Skeletal muscle tissue (tissue), 3 donors: ENCODE measurements at regions not wholly inside any gene's neighbourhood (a gene's known extent, or its start where the extent isn't known, plus 50 kb on each side); places are given as distances from the start of the nearest gene placed in this dataset.

Experiments
- H3K27ac ChIP-seq: one replicate; pipeline ENCODE4 v1.7.0; 2013; ENCODE audit warnings: mild to moderate bottlenecking, low read depth, low read length, inconsistent platforms
- H3K27me3 ChIP-seq, 3 donors: one replicate each; pipeline ENCODE4 v1.7.0; 2013; ENCODE audit warnings: low read length in 3 of 3; ENCODE audit not compliant: control insufficient read depth in 3 of 3, insufficient read depth in 3 of 3
- H3K36me3 ChIP-seq, 3 donors: one replicate each; pipeline ENCODE4 v1.7.0; 2013; ENCODE audit warnings: low read length in 3 of 3; ENCODE audit not compliant: control insufficient read depth in 3 of 3, insufficient read depth in 3 of 3
- H3K4me1 ChIP-seq, 3 donors: one replicate each; pipeline ENCODE4 v1.7.0; 2013; ENCODE audit warnings: low read length in 3 of 3, mild to moderate bottlenecking in 3 of 3; ENCODE audit not compliant: control insufficient read depth in 3 of 3, insufficient read depth in 3 of 3
- H3K4me3 ChIP-seq, 3 donors: one replicate each; pipeline ENCODE4 v1.7.0; 2013; ENCODE audit warnings: low read length in 3 of 3
- H3K9ac ChIP-seq, 3 donors: one replicate each; pipeline ENCODE4 v1.7.0; 2013; ENCODE audit warnings: low read length in 3 of 3, mild to moderate bottlenecking in 3 of 3, moderate library complexity in 2 of 3, low read depth in 1 of 3
- H3K9me3 ChIP-seq, 3 donors: one replicate each; pipeline ENCODE4 v1.7.0; 2013; ENCODE audit warnings: low read length in 3 of 3; ENCODE audit not compliant: control insufficient read depth in 3 of 3
- donor health status: Osteomylitis.

DNA sequence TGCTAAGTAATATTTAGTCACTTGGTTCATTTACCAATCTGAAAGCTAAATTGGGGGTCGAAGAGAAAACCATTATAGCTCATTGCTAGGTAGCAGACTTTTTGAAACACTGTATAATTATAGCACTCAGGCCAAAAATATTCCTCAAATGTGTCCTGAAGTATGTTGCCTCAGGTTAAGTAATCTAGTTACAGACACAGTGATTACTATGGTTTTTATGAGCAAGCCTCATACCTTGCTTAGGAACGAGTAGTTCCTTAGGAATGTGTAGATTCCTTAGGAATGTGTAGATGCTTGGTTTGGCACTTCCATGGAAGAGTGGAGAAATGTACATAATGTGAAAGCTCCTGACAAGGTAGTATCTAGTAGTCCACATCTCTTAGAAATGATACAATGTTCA, 387.5 kb downstream of the LMO7 start:
- Histone ChIP-seq H3K9me3 (no peaks in the 10 kb centered on the region), H3K4me3 (no peak overlapping the region), H3K27me3 (no peaks in the 10 kb centered on the region), H3K36me3 (no peaks in the 10 kb centered on the region), H3K9ac (no peak overlapping the region), H3K4me1 (no peaks in the 10 kb centered on the region), H3K27ac (no peak overlapping the region)

DNA sequence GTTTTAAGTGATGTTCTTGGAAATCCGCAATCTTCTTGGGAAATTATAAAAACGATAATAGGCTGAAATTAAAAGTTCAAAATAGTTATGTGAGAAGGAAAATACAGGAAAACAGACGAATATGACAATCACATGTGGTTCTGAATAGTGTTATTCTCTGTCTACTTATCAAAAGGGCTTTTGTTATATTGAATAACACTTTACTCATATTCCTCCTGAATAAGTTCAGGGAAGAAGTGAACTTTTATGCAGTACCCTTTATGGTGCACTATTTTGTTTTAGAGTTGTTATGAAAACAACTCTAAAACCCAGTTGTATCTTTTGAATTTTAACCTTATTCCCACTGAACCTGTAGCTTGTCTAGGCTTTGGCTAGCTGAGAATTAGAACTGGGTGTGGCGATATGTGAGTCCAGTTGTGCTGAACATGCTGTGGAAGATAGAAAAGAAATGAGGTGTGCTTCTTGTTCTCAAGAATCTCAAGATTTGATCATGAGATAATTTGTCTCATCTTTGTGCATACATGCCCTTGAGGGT, 384.4 kb downstream of the LMO7 start:
- Histone ChIP-seq H3K27ac (no peak overlapping the region), H3K9me3 (no peaks in the 10 kb centered on the region), H3K27me3 (no peaks in the 10 kb centered on the region), H3K4me1 (no peaks in the 10 kb centered on the region), H3K4me3 (no peak overlapping the region), H3K36me3 (no peaks in the 10 kb centered on the region), H3K9ac (no peak overlapping the region)

DNA sequence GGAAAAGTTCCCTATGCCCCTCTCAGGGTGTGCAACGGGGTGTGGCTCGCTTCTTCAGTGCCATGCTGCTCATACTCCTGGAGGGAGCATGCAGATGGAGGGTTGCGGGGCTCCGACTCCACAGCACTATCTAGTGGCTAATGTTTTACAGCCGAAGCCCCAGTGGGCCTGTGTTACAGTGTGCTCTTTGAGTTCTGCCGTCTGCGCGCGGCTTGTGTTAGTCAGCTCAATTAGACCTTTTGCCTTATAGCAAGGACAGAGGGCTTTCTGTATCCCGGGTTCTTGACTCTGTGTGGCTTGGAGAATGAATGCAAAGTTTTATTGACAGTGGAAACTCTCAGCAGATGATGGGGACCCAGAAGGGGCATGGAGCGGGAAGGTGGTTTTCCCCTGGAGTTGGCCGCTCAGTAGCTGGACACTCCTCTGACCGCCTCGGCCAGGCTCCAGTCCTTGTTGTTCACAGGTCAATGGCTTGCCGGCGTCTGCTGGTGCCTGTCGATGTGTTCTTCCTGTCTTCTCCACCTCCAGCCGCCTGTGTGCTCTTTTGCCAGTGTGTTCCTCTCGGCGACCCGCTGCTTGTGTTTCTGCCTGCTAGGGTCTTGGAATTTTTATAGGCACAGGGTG, 383.4 kb downstream of the LMO7 start:
- Histone ChIP-seq H3K4me3 (no peak overlapping the region), H3K9me3 (no peaks in the 10 kb centered on the region), H3K9ac (no peak overlapping the region), H3K27me3 (no peaks in the 10 kb centered on the region), H3K4me1 (peaks cover 0 to 3% (median 0%) of the 10 kb centered on the region in 3 donors), H3K36me3 (no peaks in the 10 kb centered on the region), H3K27ac (no peak overlapping the region)

DNA sequence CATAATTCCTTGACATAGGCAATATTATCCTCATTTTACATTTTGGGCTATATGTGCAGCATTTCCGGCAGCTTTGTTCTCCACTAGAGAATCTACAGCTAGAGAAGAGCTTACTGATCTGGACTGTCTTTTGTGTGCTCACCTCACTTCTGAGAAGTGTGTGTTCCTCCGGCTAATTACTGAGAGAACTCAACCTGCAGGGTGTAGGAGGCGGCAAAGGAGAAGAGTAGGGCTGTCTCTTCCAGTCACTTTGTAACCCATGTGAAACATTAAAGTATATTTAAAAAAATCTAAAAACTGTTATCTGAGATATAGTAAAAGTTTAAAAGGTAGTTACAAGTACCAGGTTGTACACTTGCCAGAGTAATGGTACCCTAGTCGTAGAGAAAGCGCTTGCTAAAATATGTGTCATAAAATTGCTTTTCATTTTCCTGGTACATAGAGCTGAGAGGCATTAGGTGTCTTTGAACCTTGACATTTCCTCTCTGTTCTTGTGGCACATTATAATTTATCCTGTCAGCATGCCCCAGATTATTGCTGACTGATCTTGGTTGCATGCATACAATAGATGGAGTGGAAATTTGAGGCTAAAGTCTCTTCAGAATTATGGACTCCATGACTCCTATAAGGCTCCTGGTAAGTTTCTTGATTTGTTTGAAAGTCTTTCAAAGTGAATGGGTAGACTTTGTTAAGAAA, 381.9 kb downstream of the LMO7 start:
- no peaks in the 10 kb centered on the region for H3K27me3 ChIP-seq
- peaks cover 0 to 3% (median 0%) of the 10 kb centered on the region in 3 donors for H3K4me1 ChIP-seq
- H3K27ac ChIP-seq: no peak overlapping the region
- no peaks in the 10 kb centered on the region for H3K9me3 ChIP-seq
- no peak overlapping the region for H3K9ac ChIP-seq
- H3K4me3 ChIP-seq: no peak overlapping the region
- H3K36me3 ChIP-seq: no peaks in the 10 kb centered on the region

DNA sequence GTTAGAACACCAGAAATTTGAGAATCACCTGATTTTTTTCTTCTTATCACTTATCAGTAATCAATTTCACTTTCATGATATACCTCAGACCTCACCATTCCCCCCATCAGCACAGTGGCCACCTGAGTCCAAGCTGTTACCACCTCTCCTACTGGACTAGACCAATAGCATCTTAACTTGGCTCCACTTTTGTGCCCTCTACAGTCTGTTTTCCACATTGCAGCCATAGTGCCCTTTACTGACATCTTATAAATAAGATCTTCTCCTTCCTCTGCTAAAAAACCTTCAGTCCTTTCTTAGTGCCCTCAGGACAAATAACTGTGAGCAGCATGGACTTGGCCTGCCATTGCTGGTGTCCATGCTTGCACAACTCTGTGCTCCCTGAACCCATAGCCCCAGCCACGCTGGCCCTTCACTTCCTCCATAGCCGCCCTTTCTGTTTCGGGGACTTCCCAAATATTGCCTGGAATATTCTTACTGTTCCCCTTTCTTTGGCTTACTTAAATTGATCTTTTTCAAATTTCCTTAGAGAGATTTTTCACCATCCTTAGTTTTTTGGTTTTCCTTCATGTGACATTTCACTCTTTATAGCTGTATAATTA, 380.8 kb downstream of the LMO7 start:
- Histone ChIP-seq H3K27me3 (no peaks in the 10 kb centered on the region), H3K4me3 (no peak overlapping the region), H3K36me3 (no peaks in the 10 kb centered on the region), H3K27ac (no peak overlapping the region), H3K4me1 (peaks cover 0 to 3% (median 0%) of the 10 kb centered on the region in 3 donors), H3K9me3 (no peaks in the 10 kb centered on the region), H3K9ac (no peak overlapping the region)

DNA sequence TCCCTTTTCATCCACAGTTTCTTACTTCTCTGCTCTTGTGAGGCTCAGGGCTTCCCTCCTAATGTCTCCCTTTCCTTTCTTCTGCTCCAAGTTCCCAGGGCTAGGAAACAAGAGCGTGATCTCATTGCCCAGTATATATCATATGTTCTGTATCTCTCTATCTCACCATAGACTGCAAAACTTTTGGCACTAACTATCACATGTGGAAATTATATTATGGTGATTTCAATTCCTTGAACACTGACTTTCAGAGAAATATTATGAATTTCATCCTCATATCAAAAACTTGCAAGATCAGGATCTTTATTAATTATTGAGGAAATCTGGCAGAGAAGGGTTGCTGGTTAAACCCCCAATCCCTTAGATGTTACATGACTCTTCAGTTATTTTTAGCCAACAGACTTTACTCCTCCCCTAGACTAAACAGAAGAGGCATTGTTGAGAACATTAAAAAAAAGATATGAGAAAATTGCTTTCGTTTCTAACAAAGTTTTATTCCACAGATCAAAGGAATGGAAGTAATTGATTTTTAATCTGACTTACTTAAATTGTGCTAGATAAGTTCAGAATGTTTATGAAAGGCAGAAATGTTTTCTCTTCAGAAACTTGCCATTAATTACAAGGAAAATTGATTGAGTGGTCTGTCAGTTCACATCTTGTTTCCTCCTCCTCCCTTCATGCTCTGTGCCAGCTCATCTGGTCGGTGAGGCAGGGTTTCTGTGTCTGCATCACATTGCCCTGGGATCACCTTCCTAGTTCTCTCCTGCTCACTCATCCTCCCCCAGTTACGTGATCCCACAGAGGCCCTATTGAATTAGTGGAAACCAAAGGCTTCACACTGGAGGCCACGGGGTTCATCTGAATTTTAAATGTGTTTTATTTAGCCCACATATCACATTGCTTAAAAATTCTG, 378.5 kb downstream of the LMO7 start:
- Histone ChIP-seq H3K9me3 (no peaks in the 10 kb centered on the region), H3K4me3 (no peak overlapping the region), H3K4me1 (peaks cover 0 to 3% (median 0%) of the 10 kb centered on the region in 3 donors), H3K9ac (no peak overlapping the region), H3K27ac (no peak overlapping the region), H3K27me3 (no peaks in the 10 kb centered on the region), H3K36me3 (no peaks in the 10 kb centered on the region)

DNA sequence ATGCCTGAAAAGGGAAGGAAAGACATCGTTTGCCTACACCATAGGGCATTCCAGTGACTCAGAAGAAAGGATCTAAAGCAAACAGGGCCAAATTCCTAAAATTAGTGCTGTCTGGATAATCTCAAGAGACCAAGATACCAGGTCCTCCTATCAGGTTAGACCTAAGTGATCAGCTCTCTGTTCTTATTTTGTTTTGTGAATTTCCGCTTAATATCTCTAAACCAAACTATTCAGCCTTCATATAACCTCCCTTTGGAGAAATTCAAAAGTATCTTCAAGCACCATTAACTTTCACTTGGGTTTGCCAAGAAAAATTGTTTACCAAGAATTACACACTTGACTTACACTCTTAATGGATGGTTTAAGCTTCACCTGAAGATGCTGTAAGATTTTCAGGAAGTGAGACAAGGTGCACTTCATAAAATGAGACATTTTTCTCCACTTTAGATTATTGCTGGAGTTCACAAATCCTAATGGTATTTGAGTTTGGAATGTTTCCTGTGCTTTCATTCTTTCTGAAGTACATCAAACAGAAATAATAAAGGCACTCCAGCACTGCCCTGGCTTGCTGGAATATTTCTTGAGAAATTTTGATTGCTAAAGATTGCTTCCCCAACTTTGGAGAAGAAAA, 376.1 kb downstream of the LMO7 start:
- no peaks in the 10 kb centered on the region for H3K36me3 ChIP-seq
- no peak overlapping the region for H3K4me3 ChIP-seq
- no peaks in the 10 kb centered on the region for H3K27me3 ChIP-seq
- no peaks in the 10 kb centered on the region for H3K9me3 ChIP-seq
- H3K4me1 ChIP-seq: peaks cover 0 to 3% (median 0%) of the 10 kb centered on the region in 3 donors
- no peak overlapping the region for H3K27ac ChIP-seq
- no peak overlapping the region for H3K9ac ChIP-seq

DNA sequence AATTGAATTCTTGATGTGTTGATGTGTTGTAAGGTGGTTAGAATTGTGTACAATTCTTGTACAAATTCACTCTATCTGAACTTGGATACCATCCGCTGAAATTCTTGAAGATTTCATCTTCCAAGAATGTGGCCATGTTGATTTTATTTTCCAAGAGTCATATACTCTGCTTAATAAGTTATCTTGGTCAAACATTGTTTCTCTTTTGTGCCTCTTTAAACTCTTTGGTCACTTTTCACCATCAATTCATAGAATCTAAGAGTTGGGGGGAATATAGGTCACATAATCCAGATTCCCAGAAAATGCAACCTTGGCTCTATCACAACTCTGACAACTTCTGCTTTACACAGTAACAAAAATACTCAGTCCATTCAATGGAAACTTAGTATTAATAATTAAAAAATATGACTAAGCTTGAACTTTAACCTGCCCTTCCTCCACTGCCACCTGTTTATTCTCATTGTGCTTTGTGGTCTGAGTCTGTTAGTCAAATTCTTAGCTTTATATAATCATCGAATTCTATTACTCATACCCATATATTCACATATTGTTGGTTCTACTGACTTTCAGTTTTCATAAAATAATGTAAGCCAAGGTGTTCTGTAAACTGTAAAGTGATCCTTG, 373.2 kb downstream of the LMO7 start:
- Histone ChIP-seq H3K9ac (no peak overlapping the region), H3K27me3 (no peaks in the 10 kb centered on the region), H3K27ac (no peak overlapping the region)

DNA sequence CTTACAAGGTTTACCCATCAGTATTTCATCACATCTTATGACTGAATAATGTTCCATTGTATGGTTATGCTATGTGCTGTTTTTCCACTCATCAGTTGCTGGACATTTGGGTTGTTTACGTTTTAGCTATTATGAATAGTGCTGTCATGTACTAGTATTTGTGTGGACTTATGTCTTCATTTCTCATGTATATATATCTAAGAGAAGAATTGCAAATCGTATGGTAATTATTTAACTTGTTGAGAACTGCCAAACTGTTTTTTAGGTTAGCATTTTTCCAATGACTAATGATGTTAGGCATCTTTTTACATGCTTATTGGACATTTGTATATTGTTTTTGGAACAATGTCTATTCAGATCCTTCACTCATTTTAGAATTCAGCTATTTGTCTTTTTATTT, 368.3 kb downstream of the LMO7 start:
- H3K4me3 ChIP-seq: no peak overlapping the region
- no peaks in the 10 kb centered on the region for H3K27me3 ChIP-seq
- no peak overlapping the region for H3K9ac ChIP-seq
- no peak overlapping the region for H3K27ac ChIP-seq
- no peaks in the 10 kb centered on the region for H3K36me3 ChIP-seq
- H3K9me3 ChIP-seq: no peaks in the 10 kb centered on the region
- no peaks in the 10 kb centered on the region for H3K4me1 ChIP-seq

More for the DNA sequence above, 373.2 kb downstream of the LMO7 start:
- Histone ChIP-seq H3K9me3 (no peaks in the 10 kb centered on the region), H3K36me3 (no peaks in the 10 kb centered on the region), H3K4me1 (no peaks in the 10 kb centered on the region), H3K4me3 (no peak overlapping the region)
